ENCODE measurements at regions not wholly inside any gene's neighbourhood (a gene's known extent, or its start where the extent isn't known, plus 50 kb on each side); places are given as distances from the start of the nearest gene placed in this dataset.

GRCh38 chr2:134185639-134186038 is 68.2 kb upstream of the MGAT5 start:
- no peak for DNase-seq

- no peak for DNase-seq
These were observed 64.7 kb upstream of the MGAT5 start for GRCh38 chr2:134189009-134189720.

GRCh38 chr2:134190062-134190806 is 63.6 kb upstream of the MGAT5 start:
- no peak for DNase-seq

GRCh38 chr2:134190807-134191203 is 63.1 kb upstream of the MGAT5 start:
- DNase-seq = no peak

- DNase-seq = no peak
These were observed 62.0 kb upstream of the MGAT5 start for GRCh38 chr2:134191835-134192234.

- DNase-seq = no peak
These were observed 60.9 kb upstream of the MGAT5 start for GRCh38 chr2:134193006-134193405.

GRCh38 chr2:134194519-134194918 is 59.4 kb upstream of the MGAT5 start:
- no peak for DNase-seq

GRCh38 chr2:134195341-134195740 is 58.5 kb upstream of the MGAT5 start:
- no peak for DNase-seq

- no peak for DNase-seq
These were observed 56.4 kb upstream of the MGAT5 start for GRCh38 chr2:134197445-134197844.

GRCh38 chr2:134198006-134198634 is 55.8 kb upstream of the MGAT5 start:
- no peak for DNase-seq

GRCh38 chr2:134199123-134199522 is 54.7 kb upstream of the MGAT5 start:
- no peak for DNase-seq

- DNase-seq = no peak
These were observed 53.7 kb upstream of the MGAT5 start for GRCh38 chr2:134200036-134200618.

GRCh38 chr2:134201533-134201932 is 52.3 kb upstream of the MGAT5 start:
- DNase-seq = no peak

GRCh38 chr2:134202371-134202770 is 51.5 kb upstream of the MGAT5 start:
- DNase-seq = no peak

- no peak for DNase-seq
These were observed 50.7 kb upstream of the MGAT5 start for GRCh38 chr2:134203175-134203574.
